ENCODE measurements at regions not wholly inside any gene's neighbourhood (a gene's known extent, or its start where the extent isn't known, plus 50 kb on each side); places are given as distances from the start of the nearest gene placed in this dataset.

GRCh38 chr3:43964640-43965039, 273.9 kb downstream of the ABHD5 start:
- TF ChIP-seq EZH2phosphoT487 (IDR thresholded peaks at IDR 0.05; ENCODE audit: borderline replicate concordance) (no peak), CTCF (conservative IDR thresholded peaks at IDR 0.05; ENCODE audit: low read length) (no peak)
- no peaks in the 10 kb centered on the region for H3K79me2 ChIP-seq (ENCODE audit: insufficient read depth, low read length)
- no peaks in the 10 kb centered on the region for H3K4me1 ChIP-seq (ENCODE audit: insufficient read depth, low read length, poor library complexity, severe bottlenecking)
- H3K4me3 ChIP-seq (ENCODE audit: low read length, poor library complexity, severe bottlenecking) = no peak overlapping the region
- no peak overlapping the region for H2AFZ ChIP-seq (ENCODE audit: low read length)
- no peak overlapping the region for H3K9ac ChIP-seq (ENCODE audit: low read depth, low read length, poor library complexity, severe bottlenecking)
- no peaks in the 10 kb centered on the region for H3K27me3 ChIP-seq (ENCODE audit: insufficient read depth, low read length, poor library complexity, severe bottlenecking)
- H3K9me3 ChIP-seq (ENCODE audit: insufficient read depth, low read depth, low read length) = no peaks in the 10 kb centered on the region
- no peaks in the 10 kb centered on the region for H3K9me2 ChIP-seq (replicated peaks; ENCODE audit: low read depth, low read length)
- no peaks in the 10 kb centered on the region for H3K36me3 ChIP-seq (ENCODE audit: insufficient read depth, low read length)
- no peak overlapping the region for H3K4me2 ChIP-seq (ENCODE audit: low read depth, low read length, poor library complexity, severe bottlenecking)
- no peaks in the 10 kb centered on the region for H4K20me1 ChIP-seq (ENCODE audit: insufficient read depth, low read length, poor library complexity, severe bottlenecking)
- no peaks in the 10 kb centered on the region for H3F3A ChIP-seq (ENCODE audit: low read depth)

- Histone ChIP-seq H3K4me2 (ENCODE audit: low read depth, low read length, poor library complexity, severe bottlenecking) (no peak overlapping the region), H3K9me3 (ENCODE audit: insufficient read depth, low read depth, low read length) (no peaks in the 10 kb centered on the region), H3K36me3 (ENCODE audit: insufficient read depth, low read length) (no peaks in the 10 kb centered on the region), H3K79me2 (ENCODE audit: insufficient read depth, low read length) (no peaks in the 10 kb centered on the region), H3K4me3 (ENCODE audit: low read length, poor library complexity, severe bottlenecking) (no peak overlapping the region), H3K9ac (ENCODE audit: low read depth, low read length, poor library complexity, severe bottlenecking) (no peak overlapping the region), H2AFZ (ENCODE audit: low read length) (no peak overlapping the region), H3K27me3 (ENCODE audit: insufficient read depth, low read length, poor library complexity, severe bottlenecking) (no peaks in the 10 kb centered on the region), H3K4me1 (ENCODE audit: insufficient read depth, low read length, poor library complexity, severe bottlenecking) (no peaks in the 10 kb centered on the region), H3F3A (ENCODE audit: low read depth) (no peaks in the 10 kb centered on the region), H4K20me1 (ENCODE audit: insufficient read depth, low read length, poor library complexity, severe bottlenecking) (no peaks in the 10 kb centered on the region), H3K9me2 (replicated peaks; ENCODE audit: low read depth, low read length) (no peaks in the 10 kb centered on the region)
- TF ChIP-seq EZH2phosphoT487 (IDR thresholded peaks at IDR 0.05; ENCODE audit: borderline replicate concordance) = no peak
- TF ChIP-seq CTCF (conservative IDR thresholded peaks at IDR 0.05; ENCODE audit: low read length) = no peak
These were observed 274.9 kb downstream of the ABHD5 start for GRCh38 chr3:43965656-43966055.

- Histone ChIP-seq H3K27me3 (ENCODE audit: insufficient read depth, low read length, poor library complexity, severe bottlenecking) (no peaks in the 10 kb centered on the region), H3K36me3 (ENCODE audit: insufficient read depth, low read length) (no peaks in the 10 kb centered on the region), H2AFZ (ENCODE audit: low read length) (no peak overlapping the region), H3K9me3 (ENCODE audit: insufficient read depth, low read depth, low read length) (no peaks in the 10 kb centered on the region), H3K79me2 (ENCODE audit: insufficient read depth, low read length) (no peaks in the 10 kb centered on the region), H3K9me2 (replicated peaks; ENCODE audit: low read depth, low read length) (no peaks in the 10 kb centered on the region), H3K4me2 (ENCODE audit: low read depth, low read length, poor library complexity, severe bottlenecking) (no peak overlapping the region), H3K4me1 (ENCODE audit: insufficient read depth, low read length, poor library complexity, severe bottlenecking) (no peaks in the 10 kb centered on the region), H4K20me1 (ENCODE audit: insufficient read depth, low read length, poor library complexity, severe bottlenecking) (no peaks in the 10 kb centered on the region), H3K9ac (ENCODE audit: low read depth, low read length, poor library complexity, severe bottlenecking) (no peak overlapping the region), H3K4me3 (ENCODE audit: low read length, poor library complexity, severe bottlenecking) (no peak overlapping the region), H3F3A (ENCODE audit: low read depth) (no peaks in the 10 kb centered on the region)
- TF ChIP-seq EZH2phosphoT487 (IDR thresholded peaks at IDR 0.05; ENCODE audit: borderline replicate concordance) = no peak
- TF ChIP-seq CTCF (conservative IDR thresholded peaks at IDR 0.05; ENCODE audit: low read length) = no peak
These were observed 275.4 kb downstream of the ABHD5 start for GRCh38 chr3:43966126-43966525.

All from Loucy (cell line).